Stimulated activated CD8-positive, alpha-beta memory T cell treated with anti-CD3 and anti-CD28 coated beads, Interleukin-2, amount 100 ng/mL, for 48 hours (primary cell): ENCODE measurements at regions not wholly inside any gene's neighbourhood (a gene's known extent, or its start where the extent isn't known, plus 50 kb on each side); places are given as distances from the start of the nearest gene placed in this dataset.

Experiments used
- DNase-seq, 2 donors: peaks; one replicate each; pipeline ENCODE4 v3.0.0-alpha.2; 2020; ENCODE audit warnings: low read depth in 2 of 2

GRCh38 chr7:79872176-79872575, 262.5 kb upstream of the GNAI1 start:
- DNase-seq: no peak

- no peak for DNase-seq
These were observed 266.6 kb upstream of the GNAI1 start for GRCh38 chr7:79868010-79868409.

GRCh38 chr7:79862447-79863210, 272.0 kb upstream of the GNAI1 start:
- DNase-seq: no peak

- DNase-seq: no peak
These were observed 279.5 kb upstream of the GNAI1 start for GRCh38 chr7:79855172-79855571.

- DNase-seq: no peak
These were observed 280.0 kb upstream of the GNAI1 start for GRCh38 chr7:79854621-79855020.

GRCh38 chr7:79837915-79838314, 296.7 kb upstream of the GNAI1 start:
- DNase-seq: no peak

- no peak for DNase-seq
These were observed 301.0 kb upstream of the GNAI1 start for GRCh38 chr7:79833616-79834015.

- DNase-seq: no peak
These were observed 305.8 kb upstream of the GNAI1 start for GRCh38 chr7:79828866-79829265.

GRCh38 chr7:79823246-79823951, 311.2 kb upstream of the GNAI1 start:
- DNase-seq: no peak

- no peak for DNase-seq
These were observed 311.9 kb upstream of the GNAI1 start for GRCh38 chr7:79822620-79823240.

GRCh38 chr7:79820387-79820786, 314.2 kb upstream of the GNAI1 start:
- DNase-seq: no peak

GRCh38 chr7:79810916-79811315, 323.7 kb upstream of the GNAI1 start:
- DNase-seq: no peak

GRCh38 chr7:79806161-79806734, 328.4 kb upstream of the GNAI1 start:
- DNase-seq: no peak

GRCh38 chr7:79790656-79791262, 337.3 kb upstream of the MAGI2 start:
- no peak for DNase-seq

- no peak for DNase-seq
These were observed 336.3 kb upstream of the MAGI2 start for GRCh38 chr7:79789584-79790345.

GRCh38 chr7:79787623-79788022, 334.2 kb upstream of the MAGI2 start:
- DNase-seq: no peak

GRCh38 chr7:79787096-79787495, 333.6 kb upstream of the MAGI2 start:
- no peak for DNase-seq

GRCh38 chr7:79786187-79786586, 332.7 kb upstream of the MAGI2 start:
- DNase-seq: no peak

- DNase-seq: no peak
These were observed 332.1 kb upstream of the MAGI2 start for GRCh38 chr7:79785556-79785955.

GRCh38 chr7:79782906-79783305, 329.4 kb upstream of the MAGI2 start:
- no peak for DNase-seq

GRCh38 chr7:79782256-79782655, 328.8 kb upstream of the MAGI2 start:
- no peak for DNase-seq
